ENCODE measurements at regions not wholly inside any gene's neighbourhood (a gene's known extent, or its start where the extent isn't known, plus 50 kb on each side); places are given as distances from the start of the nearest gene placed in this dataset.

DNA sequence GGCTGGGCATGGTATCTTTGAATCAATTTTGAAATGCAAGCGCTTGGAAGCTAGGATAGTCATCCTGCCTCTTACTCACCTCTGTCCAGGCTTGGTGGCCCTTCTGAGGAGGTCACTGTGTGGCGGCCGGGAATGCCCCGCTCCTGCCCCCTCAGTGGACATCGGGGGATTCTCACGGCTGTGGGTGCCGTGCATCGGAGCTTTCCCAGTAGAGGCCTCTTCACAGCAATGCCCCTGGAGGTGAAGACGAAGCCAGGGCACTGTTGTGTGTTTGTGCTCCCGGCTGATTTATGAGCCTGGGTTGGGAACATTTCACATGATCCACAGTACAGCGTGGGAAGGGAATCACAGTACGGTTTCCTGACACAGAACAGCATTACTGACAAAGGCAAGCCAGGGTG lies 147.5 kb downstream of the NXNL2 start:
- TF ChIP-seq ZNF24 (IDR thresholded peaks at IDR 0.05): no peak
- no peak for TF ChIP-seq EP300 (IDR thresholded peaks at IDR 0.05; ENCODE audit: borderline replicate concordance in 1 of 2, control insufficient read depth in 1 of 2, low read depth in 2 of 2, low read length in 2 of 2)
- TF ChIP-seq, protein P1, sequence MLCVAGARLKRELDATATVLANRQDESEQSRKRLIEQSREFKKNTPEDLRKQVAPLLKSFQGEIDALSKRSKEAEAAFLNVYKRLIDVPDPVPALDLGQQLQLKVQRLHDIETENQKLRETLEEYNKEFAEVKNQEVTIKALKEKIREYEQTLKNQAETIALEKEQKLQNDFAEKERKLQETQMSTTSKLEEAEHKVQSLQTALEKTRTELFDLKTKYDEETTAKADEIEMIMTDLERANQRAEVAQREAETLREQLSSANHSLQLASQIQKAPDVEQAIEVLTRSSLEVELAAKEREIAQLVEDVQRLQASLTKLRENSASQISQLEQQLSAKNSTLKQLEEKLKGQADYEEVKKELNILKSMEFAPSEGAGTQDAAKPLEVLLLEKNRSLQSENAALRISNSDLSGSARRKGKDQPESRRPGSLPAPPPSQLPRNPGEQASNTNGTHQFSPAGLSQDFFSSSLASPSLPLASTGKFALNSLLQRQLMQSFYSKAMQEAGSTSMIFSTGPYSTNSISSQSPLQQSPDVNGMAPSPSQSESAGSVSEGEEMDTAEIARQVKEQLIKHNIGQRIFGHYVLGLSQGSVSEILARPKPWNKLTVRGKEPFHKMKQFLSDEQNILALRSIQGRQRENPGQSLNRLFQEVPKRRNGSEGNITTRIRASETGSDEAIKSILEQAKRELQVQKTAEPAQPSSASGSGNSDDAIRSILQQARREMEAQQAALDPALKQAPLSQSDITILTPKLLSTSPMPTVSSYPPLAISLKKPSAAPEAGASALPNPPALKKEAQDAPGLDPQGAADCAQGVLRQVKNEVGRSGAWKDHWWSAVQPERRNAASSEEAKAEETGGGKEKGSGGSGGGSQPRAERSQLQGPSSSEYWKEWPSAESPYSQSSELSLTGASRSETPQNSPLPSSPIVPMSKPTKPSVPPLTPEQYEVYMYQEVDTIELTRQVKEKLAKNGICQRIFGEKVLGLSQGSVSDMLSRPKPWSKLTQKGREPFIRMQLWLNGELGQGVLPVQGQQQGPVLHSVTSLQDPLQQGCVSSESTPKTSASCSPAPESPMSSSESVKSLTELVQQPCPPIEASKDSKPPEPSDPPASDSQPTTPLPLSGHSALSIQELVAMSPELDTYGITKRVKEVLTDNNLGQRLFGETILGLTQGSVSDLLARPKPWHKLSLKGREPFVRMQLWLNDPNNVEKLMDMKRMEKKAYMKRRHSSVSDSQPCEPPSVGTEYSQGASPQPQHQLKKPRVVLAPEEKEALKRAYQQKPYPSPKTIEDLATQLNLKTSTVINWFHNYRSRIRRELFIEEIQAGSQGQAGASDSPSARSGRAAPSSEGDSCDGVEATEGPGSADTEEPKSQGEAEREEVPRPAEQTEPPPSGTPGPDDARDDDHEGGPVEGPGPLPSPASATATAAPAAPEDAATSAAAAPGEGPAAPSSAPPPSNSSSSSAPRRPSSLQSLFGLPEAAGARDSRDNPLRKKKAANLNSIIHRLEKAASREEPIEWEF (IDR thresholded peaks at IDR 0.05; ENCODE audit: insufficient replicate concordance, low read depth, low read length): no peak
- TF ChIP-seq, protein P2, sequence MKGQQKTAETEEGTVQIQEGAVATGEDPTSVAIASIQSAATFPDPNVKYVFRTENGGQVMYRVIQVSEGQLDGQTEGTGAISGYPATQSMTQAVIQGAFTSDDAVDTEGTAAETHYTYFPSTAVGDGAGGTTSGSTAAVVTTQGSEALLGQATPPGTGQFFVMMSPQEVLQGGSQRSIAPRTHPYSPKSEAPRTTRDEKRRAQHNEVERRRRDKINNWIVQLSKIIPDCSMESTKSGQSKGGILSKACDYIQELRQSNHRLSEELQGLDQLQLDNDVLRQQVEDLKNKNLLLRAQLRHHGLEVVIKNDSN (IDR thresholded peaks at IDR 0.05; ENCODE audit: borderline replicate concordance, extremely low read length, insufficient read depth, low read depth, low read length): no peak
- no peak for TF ChIP-seq SP1 (IDR thresholded peaks at IDR 0.05; ENCODE audit: low read depth, low read length)
- TF ChIP-seq CBX3 (IDR thresholded peaks at IDR 0.05; ENCODE audit: borderline replicate concordance, low read depth): no peak
- no peak for TF ChIP-seq FOXM1 (IDR thresholded peaks at IDR 0.05; ENCODE audit: low read depth, low read length)
